T-helper 22 cell (primary cell): ENCODE measurements at regions not wholly inside any gene's neighbourhood (a gene's known extent, or its start where the extent isn't known, plus 50 kb on each side); places are given as distances from the start of the nearest gene placed in this dataset.
"Not testable (repeated sequence)": the region's sequence is repeated elsewhere in the genome, so short reads cannot be mapped to it uniquely, and the experiment has no call there.

Experiments
- DNase-seq: peaks from one replicate; pipeline ENCODE4 v3.0.0-alpha.2; 2020; ENCODE audit warnings: low read depth

DNA sequence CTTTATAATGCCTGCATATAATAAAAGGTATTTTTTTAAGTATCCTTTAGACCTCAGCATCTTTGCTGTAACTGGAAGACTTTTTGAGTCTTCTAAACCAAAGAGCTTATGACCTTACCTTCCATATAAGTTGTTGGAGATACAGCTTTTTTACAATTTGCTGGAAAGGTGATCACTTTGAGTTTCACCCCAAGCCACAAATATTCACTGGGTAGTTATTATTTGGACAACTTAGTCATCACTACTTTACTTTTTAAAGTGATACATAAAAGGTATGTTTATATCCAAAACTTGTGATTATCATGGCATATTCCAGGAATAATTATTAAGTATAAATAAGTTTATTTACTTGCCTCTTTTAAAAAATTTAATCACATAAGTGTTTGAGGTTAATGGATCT is 246.7 kb upstream of the NRIP1 start:
- DNase-seq, result no peak

DNA sequence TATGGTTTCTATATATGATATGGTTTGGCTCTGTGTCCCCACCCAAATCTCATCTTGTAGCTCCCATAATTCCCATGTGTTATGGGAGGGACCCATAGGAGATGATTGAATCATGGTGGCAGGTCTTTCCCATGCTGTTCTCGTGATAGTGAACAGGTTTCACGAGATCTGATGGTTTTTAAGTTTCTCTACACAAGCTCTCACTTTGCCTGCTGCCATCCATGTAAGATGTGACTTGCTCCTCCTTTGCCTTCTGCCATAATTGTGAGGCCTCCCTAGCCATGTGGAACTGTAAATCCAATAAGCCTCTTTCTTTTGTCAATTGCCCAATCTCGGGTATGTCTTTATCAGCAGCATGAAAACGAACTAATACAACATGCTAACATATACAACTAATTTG is 252.2 kb upstream of the NRIP1 start:
- not testable (repeated sequence) for DNase-seq

DNA sequence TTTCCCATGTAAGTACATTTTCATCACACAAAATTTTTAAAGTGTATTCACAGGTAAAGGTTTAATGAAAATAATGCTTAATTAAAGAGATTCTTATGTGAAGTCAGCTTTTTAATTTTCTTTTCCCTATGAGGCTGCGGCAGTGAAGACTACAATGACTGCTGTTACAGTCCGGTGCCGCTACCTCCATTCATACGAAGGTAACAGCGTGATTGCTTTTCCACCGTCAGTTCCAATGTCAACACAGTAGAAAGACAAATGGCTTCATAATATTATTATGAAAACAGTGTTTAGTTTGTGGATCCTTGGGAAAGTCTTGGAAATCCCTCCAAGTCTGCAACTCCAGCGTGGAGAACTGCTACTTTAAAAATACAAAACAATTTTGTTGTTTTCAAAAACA is 254.9 kb upstream of the NRIP1 start:
- no peak for DNase-seq

DNA sequence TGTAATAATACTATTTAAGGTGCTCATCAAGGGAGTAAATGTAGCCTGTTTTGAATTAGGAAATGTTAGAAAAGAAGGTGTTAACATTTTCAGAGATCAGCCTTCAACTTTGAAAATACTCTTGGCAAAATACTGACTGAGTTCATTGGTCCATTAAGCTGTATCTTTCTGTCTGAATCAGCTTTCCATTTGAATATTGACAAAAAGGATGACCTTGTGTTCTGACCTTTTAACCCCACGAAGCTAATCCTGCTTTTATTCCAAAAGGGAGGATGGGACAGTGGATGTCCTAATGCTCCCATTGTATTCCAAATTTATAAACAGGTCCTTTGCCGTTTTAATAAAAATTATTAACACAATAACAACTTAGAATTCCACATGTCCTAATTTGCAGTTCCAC is 259.7 kb upstream of the NRIP1 start:
- DNase-seq, result no peak

DNA sequence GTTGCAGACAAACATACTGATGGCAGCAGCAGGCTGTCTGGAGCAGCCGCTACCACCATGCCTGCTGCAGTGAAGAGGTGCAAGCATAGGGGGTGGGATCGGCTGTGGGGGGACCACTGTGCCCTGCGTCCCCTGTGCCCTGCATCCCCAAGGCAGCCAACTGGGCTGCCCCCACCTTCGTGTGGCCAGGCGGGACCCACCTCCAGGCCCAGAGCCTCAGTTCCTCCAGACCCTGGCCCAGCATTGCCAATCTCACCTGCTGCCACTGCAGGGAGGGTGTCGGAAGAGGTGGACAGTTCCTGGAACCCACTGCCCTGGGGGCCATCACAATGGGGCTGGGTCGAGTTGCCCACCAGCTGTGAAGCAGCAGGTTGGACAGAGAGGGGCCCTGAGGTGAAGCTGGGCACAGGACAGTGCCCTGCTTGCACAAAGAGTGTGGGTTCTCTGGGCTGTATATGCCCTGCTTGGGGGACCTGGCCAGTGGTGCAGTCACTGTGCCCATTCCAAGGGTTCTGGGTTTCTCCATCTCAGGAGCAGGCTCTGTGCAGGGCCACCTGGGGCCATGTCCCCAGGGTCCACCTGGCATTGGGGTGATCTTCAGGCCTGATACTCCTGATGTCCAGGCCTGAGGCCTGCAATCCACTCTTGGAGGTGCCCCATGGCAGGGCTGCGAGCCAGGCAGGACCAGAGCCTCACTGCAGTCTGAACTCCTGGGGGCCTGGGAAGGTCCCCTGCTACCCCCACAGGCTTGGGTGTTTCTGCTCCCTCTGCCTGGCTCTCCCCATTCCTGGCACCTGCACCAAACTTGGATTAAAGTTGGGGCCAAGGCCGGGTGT is 261.4 kb upstream of the NRIP1 start:
- no peak for DNase-seq

DNA sequence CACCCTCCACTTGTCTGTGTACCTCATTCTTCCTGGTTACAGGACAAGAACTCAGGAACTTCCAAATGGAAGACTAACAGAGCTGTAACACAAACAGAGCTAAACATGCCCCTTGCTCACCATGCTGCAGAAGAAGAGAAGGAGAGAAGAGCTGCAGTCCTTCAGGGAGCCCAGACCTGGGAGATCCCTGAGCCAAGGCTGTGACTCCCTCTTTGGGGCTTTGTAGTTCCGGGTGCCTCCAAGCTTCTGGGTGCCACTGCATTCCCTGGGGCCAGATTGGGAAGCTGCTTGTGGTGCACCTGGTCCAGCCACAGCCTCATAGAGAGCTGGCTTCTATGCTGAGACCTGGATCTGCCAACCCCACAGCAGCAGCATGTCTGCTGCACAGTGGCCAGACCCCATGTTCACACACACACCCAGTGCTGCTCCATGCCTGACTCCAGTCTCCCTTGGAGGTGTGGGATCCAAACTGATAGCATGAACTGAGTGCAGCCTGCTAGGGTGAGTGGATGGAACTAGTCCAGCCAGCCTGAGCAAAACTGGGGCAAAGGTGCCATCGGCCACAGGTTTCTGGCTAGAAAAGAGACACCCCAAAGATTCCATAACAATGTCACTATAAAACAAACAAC is 263.0 kb upstream of the NRIP1 start:
- DNase-seq, result no peak

DNA sequence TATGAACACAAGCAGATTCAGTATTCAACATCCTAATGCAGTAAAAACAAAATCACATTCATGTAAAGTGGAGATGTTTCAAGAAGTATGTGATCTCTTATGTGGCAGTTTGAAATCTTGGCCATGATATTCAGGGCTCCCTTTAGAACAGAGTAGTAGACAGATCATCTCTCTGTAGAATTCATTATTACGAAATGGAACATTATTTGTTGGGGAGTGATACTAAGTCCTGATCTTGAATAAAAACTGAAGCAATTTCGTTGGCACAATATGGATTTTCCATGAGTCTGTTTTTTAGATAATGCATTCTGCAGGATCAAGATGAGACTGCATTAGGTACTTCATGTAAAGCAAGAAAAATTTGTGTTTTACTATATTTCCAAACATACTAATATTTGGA is 264.4 kb upstream of the NRIP1 start:
- no peak for DNase-seq

DNA sequence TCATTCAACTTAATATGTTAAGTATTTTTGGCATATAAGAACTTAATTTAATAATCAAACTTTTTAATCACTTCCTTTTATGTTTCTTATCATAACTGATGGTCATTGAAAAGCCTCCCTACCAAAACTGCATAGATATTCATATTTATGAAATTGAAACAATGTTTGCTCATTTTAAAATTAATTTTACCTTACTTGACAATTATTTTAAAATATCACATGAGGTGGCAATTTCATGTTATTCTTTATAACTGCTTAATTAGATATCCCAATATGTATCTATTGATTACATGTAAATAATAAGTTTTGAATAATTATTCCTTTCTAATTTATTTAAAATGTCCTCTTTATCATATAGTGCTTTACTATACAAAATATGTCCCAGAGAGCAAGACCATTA is 266.1 kb upstream of the NRIP1 start:
- no peak for DNase-seq

DNA sequence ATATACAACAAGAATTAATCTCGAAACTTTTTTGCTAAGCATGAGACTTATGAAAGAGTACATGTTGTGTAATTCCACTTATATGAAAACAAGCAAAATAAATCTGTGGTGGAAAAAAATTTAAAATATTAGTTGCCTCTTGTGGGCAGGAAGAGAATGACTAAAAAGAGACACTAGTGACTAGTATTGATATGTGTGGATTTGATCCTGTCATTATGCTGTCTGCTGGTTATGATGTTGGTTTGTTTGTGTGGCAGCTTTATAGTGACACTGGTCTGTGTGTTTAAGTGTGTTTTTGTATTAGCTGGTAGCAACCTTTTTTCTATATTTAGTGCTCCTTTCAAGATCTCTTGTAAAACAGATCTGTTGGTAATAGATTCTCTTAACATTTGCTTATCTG is 267.8 kb upstream of the NRIP1 start:
- DNase-seq, result no peak

DNA sequence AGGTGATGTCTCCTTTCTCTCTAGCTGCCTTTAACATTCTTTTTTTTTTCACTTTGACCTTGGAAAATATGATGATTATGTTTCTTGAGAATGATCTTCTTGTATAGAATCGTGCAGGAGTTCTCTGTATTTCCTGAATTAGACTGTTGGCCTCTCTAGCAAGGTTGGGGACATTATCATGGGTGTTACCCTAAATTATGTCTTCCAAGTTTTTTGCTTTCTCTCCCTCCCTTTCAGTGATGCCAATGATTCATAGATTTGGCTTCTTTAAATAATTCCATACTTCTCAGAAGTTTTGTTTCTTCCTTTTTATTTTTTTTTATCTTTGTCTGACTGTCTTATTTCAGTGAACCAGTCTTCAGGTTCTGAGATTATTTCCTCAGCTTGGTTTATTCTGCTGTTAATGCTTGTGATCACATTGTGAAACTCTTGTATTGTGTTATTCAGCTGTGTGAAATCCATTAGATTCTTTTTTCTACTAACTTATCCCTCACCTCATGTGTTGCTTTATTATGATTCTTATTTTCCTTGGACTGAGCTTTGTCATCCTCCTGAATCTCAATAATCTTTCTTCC is 268.4 kb upstream of the NRIP1 start:
- no peak for DNase-seq

DNA sequence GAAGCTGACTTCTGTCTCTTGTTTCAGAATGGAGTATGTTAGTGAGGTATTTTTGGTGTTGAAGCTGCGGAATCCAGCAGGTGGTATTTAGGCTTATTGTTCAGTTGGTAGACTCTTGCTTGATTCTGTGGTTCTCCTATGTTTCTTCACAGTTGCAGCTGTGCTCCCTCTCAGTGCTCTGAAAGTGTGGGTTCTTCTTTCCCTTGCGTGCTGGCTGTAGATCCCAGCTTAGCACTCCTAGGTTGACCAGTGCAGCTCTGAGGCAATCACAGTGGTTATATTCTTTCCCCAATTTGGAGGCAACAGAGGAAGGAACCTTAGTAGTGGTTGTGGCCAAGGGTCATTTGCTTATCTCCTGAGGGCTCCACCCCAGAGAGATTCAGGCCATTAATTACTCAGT is 269.2 kb upstream of the NRIP1 start:
- no peak for DNase-seq

DNA sequence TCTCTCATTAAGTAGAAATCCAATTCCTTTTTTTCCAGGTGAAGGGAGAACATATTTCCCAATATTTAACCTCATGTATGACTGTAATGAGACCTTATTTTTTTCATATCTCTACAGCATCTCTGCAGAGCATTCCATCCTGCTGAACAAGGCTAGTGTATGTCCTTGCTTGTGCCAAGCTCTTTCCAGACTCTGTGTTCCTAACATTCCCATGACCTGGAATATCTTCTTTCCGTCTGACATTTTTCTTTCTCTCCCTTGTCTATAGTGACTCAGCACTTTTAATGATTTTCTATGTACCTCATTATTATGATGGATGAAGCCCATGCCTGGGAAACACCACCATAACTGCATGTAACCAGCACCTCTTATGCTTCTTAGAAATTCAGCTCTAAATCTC is 278.3 kb upstream of the NRIP1 start:
- DNase-seq, result no peak

DNA sequence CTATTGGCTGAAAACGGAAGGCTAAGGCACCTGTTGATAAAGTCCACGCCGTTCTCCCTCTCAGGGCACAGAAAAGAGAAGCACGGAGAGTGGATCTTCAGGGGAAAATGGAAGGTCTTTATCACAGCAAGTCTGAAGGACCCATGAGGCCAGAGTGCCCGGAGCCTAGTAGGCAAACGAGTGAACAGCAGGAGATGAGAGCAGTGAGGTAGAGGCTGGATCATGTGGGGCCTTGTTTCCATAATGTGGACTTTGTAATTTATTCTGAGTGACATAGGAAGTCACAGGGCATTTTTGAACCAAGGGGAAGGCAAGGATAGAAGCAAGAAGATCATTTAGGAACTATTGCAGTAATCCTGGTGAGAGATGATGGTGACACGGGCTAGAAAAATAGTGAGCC is 287.2 kb upstream of the NRIP1 start:
- no peak for DNase-seq

DNA sequence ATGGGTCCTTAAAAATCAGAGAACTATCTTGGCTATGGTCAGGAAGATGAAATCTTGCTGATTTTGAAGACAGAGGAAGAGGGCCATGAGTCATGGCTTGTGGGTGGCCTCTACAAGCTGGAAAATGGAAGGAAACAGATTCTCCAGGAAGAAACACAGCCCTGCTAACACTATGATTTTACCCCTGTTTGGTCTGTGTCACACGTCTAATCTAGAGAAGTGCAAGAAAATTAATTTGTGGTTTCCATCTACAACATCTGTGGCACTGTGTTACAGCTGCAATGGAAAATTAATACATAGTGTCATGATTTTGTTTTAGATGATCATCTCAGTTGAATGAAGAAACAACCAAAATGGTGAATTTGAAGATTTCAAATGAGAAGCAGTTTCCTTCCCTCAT is 288.7 kb upstream of the NRIP1 start:
- DNase-seq, result no peak

DNA sequence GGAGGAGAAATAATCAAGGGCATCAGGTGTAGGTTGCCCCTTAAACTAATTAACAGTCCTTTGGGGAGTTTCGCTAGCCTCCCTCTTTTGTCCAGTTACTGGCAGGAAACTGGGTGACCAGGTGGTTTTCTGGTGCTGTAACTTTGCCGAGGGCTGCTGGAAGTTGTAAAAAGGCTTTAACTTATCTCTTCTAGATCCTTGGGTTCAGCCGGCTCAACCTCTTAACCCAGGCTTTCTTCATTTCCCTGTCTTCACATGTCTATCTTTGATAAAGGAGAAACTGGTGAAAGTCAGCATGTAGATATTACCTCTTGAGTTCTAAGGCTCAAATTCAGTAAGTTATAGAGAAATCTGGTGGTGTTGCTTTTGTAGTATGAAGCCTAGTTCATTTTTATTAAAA is 289.7 kb upstream of the NRIP1 start:
- DNase-seq, result no peak

DNA sequence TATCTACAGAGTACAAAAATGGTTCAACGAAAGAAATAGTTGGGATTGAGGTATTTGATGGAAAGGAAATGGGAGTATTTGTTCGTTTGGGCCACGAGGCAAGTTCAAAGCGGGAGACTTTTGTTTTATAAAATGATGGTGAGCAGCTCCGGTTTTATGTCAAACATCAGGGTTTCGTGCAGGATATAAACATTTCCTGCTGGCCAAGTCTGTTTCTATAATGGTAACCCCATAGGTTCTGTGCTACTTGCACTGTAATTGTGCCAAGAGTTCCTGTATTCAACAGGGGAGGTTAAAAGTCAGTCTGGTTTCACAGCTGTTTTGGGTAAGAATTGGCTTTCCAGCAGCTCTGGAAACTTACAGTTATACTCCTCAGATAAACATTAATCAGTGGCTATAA is 290.3 kb upstream of the NRIP1 start:
- no peak for DNase-seq

DNA sequence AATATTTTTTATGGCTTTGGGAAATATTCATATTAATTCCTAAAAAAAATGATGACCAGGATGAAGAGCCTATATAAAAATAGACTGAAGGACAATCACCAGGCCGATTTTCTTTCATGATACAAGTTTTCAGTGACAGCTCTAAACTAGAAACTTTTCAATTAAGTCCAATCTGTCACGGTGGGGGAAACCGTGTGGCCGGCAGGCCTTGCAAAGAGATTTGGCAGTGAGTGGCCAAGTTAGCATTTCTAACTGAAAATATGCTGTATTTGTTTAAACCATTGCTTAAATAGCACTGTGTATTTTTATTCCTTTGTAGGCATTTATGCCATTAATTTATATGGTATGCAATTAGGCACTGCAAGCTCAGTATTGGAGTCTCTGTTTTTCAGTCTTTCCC is 294.5 kb upstream of the NRIP1 start:
- DNase-seq, result no peak

DNA sequence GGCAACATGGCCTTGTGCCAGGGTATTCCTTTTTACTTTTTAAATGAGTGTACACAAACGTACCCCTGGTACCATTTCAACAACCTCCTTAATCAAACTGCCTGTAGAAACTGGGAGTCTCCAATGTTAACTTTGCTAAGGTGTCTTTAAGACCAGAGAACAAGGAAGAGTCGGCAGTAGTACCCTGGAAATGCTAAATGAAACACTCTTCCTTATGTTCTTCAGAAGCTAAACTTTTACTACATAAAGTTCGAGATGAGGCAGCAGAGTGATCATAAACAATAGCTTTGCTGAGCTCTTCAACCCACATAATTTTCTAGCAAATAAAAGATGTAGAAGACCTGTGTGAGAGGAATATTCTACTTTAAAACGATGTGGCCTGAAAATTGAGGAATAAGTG is 297.7 kb upstream of the NRIP1 start:
- no peak for DNase-seq

DNA sequence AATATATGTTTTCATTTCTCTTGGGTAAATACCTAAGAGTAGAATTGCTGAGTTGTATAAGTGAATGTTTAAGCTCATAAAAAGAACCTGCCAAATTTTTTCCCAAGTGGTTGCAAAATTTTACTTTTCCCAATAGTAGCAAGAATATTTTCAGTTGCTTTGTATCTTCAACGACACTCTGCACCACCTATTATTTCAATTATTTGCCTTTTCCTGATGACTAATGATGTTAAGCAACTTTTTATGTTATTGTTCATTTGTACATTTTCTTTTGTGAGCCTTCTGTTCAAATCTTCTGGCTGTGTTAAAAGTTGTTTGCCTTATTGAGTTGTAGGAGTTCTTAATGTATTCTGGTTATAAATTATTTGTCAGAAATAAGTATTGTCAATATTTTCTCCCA is 299.1 kb upstream of the NRIP1 start:
- no peak for DNase-seq

DNA sequence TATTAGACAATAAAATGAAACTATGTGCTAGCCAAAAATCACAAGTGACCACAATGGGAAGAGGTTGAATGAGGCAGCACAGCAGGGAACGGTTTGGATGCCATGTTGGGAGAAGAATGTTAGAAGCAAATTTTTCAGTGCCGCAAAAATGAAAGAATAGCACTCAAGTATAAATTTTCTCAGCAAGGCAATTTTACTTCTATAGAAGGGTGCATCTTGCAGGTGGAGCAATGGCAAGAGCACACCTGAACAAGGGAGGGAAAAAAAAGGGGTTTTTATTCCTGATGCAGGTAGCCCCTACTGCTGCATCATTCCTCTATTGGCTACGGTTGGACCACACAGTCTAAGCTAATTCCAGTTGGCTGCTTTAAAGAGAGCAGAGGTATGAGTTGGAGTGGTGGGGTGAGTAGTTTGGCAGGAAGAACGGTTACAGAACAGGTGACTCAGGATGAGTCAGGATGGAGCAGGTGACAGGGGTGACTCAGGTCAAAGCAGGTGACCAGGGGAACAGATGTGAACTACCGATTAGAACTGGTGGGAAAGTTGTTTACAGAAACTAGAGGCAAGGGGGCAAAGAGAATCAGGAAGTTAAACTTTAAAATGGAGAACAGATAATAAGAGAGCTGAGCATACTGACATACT is 301.1 kb upstream of the NRIP1 start:
- DNase-seq, result no peak

DNA sequence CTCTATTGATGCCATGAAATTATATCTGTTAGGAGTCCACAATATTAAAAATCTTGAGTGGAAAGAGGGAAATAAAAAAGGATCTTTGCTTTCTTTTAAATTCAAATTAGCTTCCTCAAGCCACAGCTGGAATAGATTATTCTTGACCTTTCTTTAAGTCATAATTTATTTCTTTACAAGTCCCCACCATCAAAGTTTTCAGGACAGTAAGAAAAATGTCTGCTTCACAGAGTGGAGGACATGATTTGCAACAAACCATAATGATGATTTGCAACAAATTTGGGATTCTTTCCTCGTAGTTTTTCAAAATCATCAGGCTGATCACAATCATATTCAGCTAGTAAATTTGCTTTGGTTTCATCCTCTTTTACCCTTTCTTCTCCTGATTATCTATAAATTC is 301.8 kb upstream of the NRIP1 start:
- DNase-seq, result no peak

DNA sequence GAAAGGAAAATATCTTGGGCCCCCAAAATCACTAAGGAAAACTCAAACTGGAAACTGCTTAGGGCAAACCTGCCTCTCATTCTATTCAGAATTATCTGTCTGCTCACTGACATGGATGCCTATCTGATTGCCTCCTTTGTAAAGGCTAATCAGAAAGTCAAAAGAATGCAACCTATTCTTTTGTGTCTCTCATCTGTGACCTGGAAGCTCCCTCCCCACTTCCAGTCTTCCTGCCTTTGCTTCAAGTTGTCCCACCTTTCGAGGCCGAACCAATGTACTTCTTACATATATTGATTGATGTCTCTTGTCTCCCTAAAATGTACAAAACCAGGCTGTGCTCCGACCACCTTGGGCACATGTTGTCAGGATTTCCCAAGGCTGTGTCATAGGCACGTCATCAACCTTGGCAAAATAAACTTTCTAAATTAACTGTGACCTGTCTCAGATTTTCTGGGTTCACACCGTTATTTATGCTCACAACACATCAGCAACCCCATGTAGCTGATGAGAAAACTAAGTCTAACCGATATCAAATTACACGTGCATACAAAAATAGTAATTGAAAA is 302.3 kb upstream of the NRIP1 start:
- DNase-seq, result no peak

DNA sequence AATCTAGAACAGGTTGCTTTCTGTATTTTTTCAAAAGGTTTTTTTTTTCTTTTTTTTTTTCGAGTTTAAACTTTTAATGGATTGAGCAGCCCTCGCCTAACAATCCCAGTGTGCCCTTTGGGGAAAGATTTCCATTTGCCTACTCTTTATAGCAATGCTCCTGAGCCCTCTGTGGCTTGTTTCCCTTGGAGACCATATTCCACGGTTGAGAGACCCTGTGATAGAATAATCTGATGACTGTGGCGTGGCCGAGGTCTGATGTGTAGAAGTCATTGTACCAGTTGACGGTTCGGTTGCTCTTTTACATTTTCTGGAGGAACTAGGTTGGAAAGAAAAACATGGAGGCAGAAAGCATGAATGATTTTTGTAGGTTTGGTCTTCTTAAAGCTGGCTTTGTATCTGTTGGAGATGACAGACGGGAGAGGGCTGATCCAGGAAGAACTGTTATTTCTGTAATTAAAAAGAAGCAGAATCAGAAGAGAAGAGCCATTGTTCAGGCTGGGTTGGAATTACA is 305.7 kb upstream of the NRIP1 start:
- no peak for DNase-seq
